Femur (tissue), 1 donor: ENCODE measurements at regions not wholly inside any gene's neighbourhood (a gene's known extent, or its start where the extent isn't known, plus 50 kb on each side); places are given as distances from the start of the nearest gene placed in this dataset.

Source experiments
- DNase-seq: peaks from one replicate; pipeline ENCODE4 v3.0.0-alpha.2; 2017

DNA sequence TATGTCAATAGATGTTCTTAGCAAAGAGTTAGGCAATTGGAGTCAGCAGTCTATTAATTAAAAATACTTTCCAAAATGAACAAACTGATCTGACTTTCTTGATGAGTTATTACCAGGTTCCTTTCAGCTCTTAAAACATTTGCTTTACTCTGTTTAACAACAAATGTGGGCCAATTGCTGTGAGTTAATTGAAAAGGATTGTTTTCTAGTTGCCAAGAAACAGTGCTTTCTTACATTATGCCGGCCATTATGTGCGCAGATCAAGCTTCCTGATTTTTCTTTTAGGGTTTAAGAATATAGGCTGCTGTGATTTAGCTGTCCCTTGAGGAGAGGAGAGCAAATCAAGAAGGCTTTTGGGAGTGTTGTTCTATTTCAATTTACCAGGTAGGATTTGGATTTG lies 50.5 kb upstream of the ITPRID2 start:
- no peak for DNase-seq
